OCI-LY1 (cell line): ENCODE measurements at regions not wholly inside any gene's neighbourhood (a gene's known extent, or its start where the extent isn't known, plus 50 kb on each side); places are given as distances from the start of the nearest gene placed in this dataset.

Experiments
- H2AFZ ChIP-seq: fragments of 200-600 bp; sonication (generic), shearing (Covaris generic); 2 replicates; pipeline ENCODE4 v1.6.0; 2014; ENCODE audit warnings: antibody characterized with exemption, mild to moderate bottlenecking, low read length
- H3F3A ChIP-seq: fragments of 200-600 bp; sonication (generic), shearing (Covaris generic); 2 replicates; pipeline ENCODE4 v1.6.0; 2014; ENCODE audit warnings: mild to moderate bottlenecking, antibody characterized with exemption, low read length, moderate library complexity; ENCODE audit not compliant: insufficient read depth
- H3K27ac ChIP-seq: fragments of 200-600 bp; sonication (generic); 2 replicates; pipeline ENCODE4 v1.5.1; 2014; ENCODE audit warnings: low read length, mixed run types, mild to moderate bottlenecking, low read depth; ENCODE audit not compliant: poor library complexity, severe bottlenecking
- H3K27me3 ChIP-seq: fragments of 200-600 bp; sonication (generic); 2 replicates; pipeline ENCODE4 v1.6.0; 2014; ENCODE audit warnings: antibody characterized with exemption, mild to moderate bottlenecking, low read length, moderate library complexity; ENCODE audit not compliant: insufficient read depth
- H3K36me3 ChIP-seq: fragments of 200-600 bp; sonication (generic); 2 replicates; pipeline ENCODE4 v1.6.1; 2014; ENCODE audit warnings: mild to moderate bottlenecking, antibody characterized with exemption, low read length, moderate library complexity, mixed read lengths; ENCODE audit not compliant: insufficient read depth
- H3K4me1 ChIP-seq: fragments of 200-600 bp; sonication (generic); 2 replicates; pipeline ENCODE4 v1.5.1; 2014; ENCODE audit warnings: mild to moderate bottlenecking, low read length, moderate library complexity; ENCODE audit not compliant: insufficient read depth, severe bottlenecking
- H3K4me2 ChIP-seq: fragments of 200-600 bp; sonication (generic), shearing (Covaris generic); 2 replicates; pipeline ENCODE4 v1.6.1; 2014; ENCODE audit warnings: low read length
- H3K4me3 ChIP-seq: fragments of 200-600 bp; sonication (generic); 2 replicates; pipeline ENCODE4 v1.5.1; 2014; ENCODE audit warnings: low read length, low read depth, mild to moderate bottlenecking, mixed read lengths; ENCODE audit not compliant: poor library complexity, severe bottlenecking
- H3K79me2 ChIP-seq: fragments of 200-600 bp; shearing (Covaris generic); 2 replicates; pipeline ENCODE4 v1.6.1; 2016; ENCODE audit warnings: mixed run types, low read length, mixed read lengths; ENCODE audit not compliant: insufficient read depth
- H3K9ac ChIP-seq: fragments of 200-600 bp; sonication (generic), shearing (Covaris generic); 2 replicates; pipeline ENCODE4 v1.6.1; 2014; ENCODE audit warnings: mild to moderate bottlenecking, low read length, mixed read lengths
- H3K9me2 ChIP-seq: fragments of 200-600 bp; sonication (generic), shearing (Covaris generic); 2 replicates; pipeline ENCODE4 v1.6.1; 2014; ENCODE audit warnings: low read depth, mild to moderate bottlenecking, low read length, mixed read lengths
- H3K9me3 ChIP-seq: fragments of 200-600 bp; shearing (Covaris generic); 2 replicates; pipeline ENCODE4 v1.6.1; 2014; ENCODE audit warnings: low read length, mixed read lengths
- H4K20me1 ChIP-seq: fragments of 200-600 bp; sonication (generic), shearing (Covaris generic); 2 replicates; pipeline ENCODE4 v1.6.0; 2016; ENCODE audit warnings: mild to moderate bottlenecking, low read length; ENCODE audit not compliant: insufficient read depth
- CTCF ChIP-seq: fragments of 200-600 bp; sonication (generic), shearing (Covaris generic); IDR thresholded peaks from 2 replicates; pipeline ENCODE4 v1.5.1; 2017; ENCODE audit warnings: mild to moderate bottlenecking, antibody characterized with exemption, low read length, moderate library complexity, mixed read lengths
- EZH2 ChIP-seq: fragments of 200-600 bp; sonication (generic), shearing (Covaris generic); IDR thresholded peaks from 2 replicates; pipeline ENCODE4 v1.8.0; 2017; ENCODE audit warnings: borderline replicate concordance, mixed run types, mild to moderate bottlenecking, antibody characterized with exemption, low read length, moderate library complexity, mixed read lengths

DNA sequence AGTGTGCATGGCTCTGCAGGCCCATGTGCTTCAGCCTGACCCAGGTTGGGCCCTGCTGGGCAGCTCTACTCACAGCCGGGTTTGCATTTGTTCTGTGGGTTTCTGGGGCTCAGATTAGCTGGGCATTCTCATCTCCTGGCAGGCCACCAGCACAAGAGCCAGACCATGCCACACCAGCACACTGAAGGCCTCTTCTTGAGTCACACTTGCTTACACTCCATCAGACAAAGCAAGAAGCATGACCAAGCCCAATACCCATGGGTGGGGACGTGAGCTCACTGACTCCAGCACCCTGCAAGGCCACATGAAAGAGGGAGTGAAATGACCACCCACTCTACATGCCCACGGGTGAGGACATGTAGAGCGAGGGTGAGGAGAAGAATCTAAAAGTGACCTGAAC lies 257.8 kb upstream of the PPP2R2D start:
- no peaks in the 10 kb centered on the region for H3K9me3 ChIP-seq
- no peak overlapping the region for H3K4me2 ChIP-seq
- no peak overlapping the region for H2AFZ ChIP-seq
- H3F3A ChIP-seq: no peaks in the 10 kb centered on the region
- no peak overlapping the region for H3K4me3 ChIP-seq
- H3K79me2 ChIP-seq: no peaks in the 10 kb centered on the region
- no peak overlapping the region for H3K27ac ChIP-seq
- H3K9me2 ChIP-seq: no peaks in the 10 kb centered on the region
- no peak for TF ChIP-seq EZH2
- no peak for TF ChIP-seq CTCF
- H3K4me1 ChIP-seq: no peaks in the 10 kb centered on the region
- H3K9ac ChIP-seq: no peak overlapping the region
- no peaks in the 10 kb centered on the region for H4K20me1 ChIP-seq
- H3K27me3 ChIP-seq: peaks cover 9% of the 10 kb centered on the region; the same call in 1 of the 2 replicates
- H3K36me3 ChIP-seq: no peaks in the 10 kb centered on the region

DNA sequence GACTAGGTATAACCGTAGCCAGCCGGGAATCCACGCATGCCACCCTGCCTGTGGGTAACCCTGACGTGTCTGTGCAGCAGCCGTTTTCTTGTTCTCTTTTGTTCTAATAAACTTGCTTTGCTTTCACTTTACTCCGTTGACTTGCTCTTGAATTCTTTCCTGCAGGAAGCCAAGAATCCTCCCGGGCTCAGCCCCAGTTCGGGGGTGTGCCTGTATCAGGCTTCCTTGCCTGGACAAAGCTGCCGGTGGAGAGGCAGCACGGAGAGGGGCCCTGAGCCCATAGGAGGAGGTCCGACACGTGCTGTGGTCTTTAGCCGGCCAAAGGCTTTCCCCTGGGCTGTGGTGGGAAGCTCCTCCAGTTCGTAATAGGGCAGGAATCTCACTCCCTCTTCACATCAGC lies 256.5 kb upstream of the PPP2R2D start:
- Histone ChIP-seq H3K27me3 (peaks cover 9% of the 10 kb centered on the region; the same call in 1 of the 2 replicates), H3K9ac (no peak overlapping the region), H3K27ac (no peak overlapping the region), H3K79me2 (no peaks in the 10 kb centered on the region), H3K4me3 (no peak overlapping the region), H3K9me3 (no peaks in the 10 kb centered on the region), H3K4me1 (no peaks in the 10 kb centered on the region), H4K20me1 (no peaks in the 10 kb centered on the region), H3F3A (no peaks in the 10 kb centered on the region), H2AFZ (no peak overlapping the region), H3K36me3 (no peaks in the 10 kb centered on the region), H3K9me2 (no peaks in the 10 kb centered on the region), H3K4me2 (no peak overlapping the region)
- TF ChIP-seq EZH2 (no peak), CTCF (no peak)

GRCh38 chr10:131644864-131645658 lies 255.7 kb upstream of the PPP2R2D start:
- H3K9me3 ChIP-seq: no peaks in the 10 kb centered on the region
- no peaks in the 10 kb centered on the region for H4K20me1 ChIP-seq
- no peak overlapping the region for H3K27ac ChIP-seq
- peaks cover 9% of the 10 kb centered on the region; the same call in 1 of the 2 replicates for H3K27me3 ChIP-seq
- no peak overlapping the region for H2AFZ ChIP-seq
- no peaks in the 10 kb centered on the region for H3K9me2 ChIP-seq
- no peak overlapping the region for H3K4me3 ChIP-seq
- H3K4me1 ChIP-seq: no peaks in the 10 kb centered on the region
- no peak overlapping the region for H3K4me2 ChIP-seq
- H3K79me2 ChIP-seq: no peaks in the 10 kb centered on the region
- H3K36me3 ChIP-seq: no peaks in the 10 kb centered on the region
- TF ChIP-seq CTCF: no peak
- no peak for TF ChIP-seq EZH2
- H3K9ac ChIP-seq: no peak overlapping the region
- H3F3A ChIP-seq: no peaks in the 10 kb centered on the region
